Neuronal stem cell (in vitro differentiated cells): ENCODE measurements at regions not wholly inside any gene's neighbourhood (a gene's known extent, or its start where the extent isn't known, plus 50 kb on each side); places are given as distances from the start of the nearest gene placed in this dataset.
"Not testable (repeated sequence)": the region's sequence is repeated elsewhere in the genome, so short reads cannot be mapped to it uniquely, and the experiment has no call there.

ENCODE experiments used
- DNase-seq: peaks from one replicate; pipeline ENCODE4 v3.0.0-alpha.2; 2013; ENCODE audit warnings: low spot score
- H2AFZ ChIP-seq: one replicate; pipeline ENCODE4 v1.6.1; 2013; ENCODE audit warnings: mild to moderate bottlenecking, low read length, inconsistent platforms
- H2AK5ac ChIP-seq: 2 replicates; pipeline ENCODE4 v1.6.1; 2013; ENCODE audit warnings: low read depth, mild to moderate bottlenecking, inconsistent platforms, low read length, moderate library complexity, mixed read lengths
- H2BK120ac ChIP-seq: 2 replicates; pipeline ENCODE4 v1.6.1; 2013; ENCODE audit warnings: low read depth, mild to moderate bottlenecking, inconsistent platforms, low read length, moderate library complexity, mixed read lengths
- H2BK12ac ChIP-seq: one replicate; pipeline ENCODE4 v1.6.1; 2013; ENCODE audit warnings: low read length, inconsistent platforms
- H2BK15ac ChIP-seq: 2 replicates; pipeline ENCODE4 v1.6.1; 2013; ENCODE audit warnings: mild to moderate bottlenecking, low read length, inconsistent platforms, mixed read lengths
- H2BK5ac ChIP-seq: one replicate; pipeline ENCODE4 v1.6.1; 2013; ENCODE audit warnings: inconsistent platforms, mild to moderate bottlenecking, low read length, moderate library complexity
- H3K14ac ChIP-seq: one replicate; pipeline ENCODE4 v1.6.1; 2013; ENCODE audit warnings: low read length, inconsistent platforms
- H3K18ac ChIP-seq: 2 replicates; pipeline ENCODE4 v1.6.1; 2013; ENCODE audit warnings: low read length, inconsistent platforms
- H3K23ac ChIP-seq: 2 replicates; pipeline ENCODE4 v1.6.1; 2013; ENCODE audit warnings: low read depth, mild to moderate bottlenecking, mixed read lengths, low read length, inconsistent platforms; ENCODE audit not compliant: poor library complexity
- H3K27ac ChIP-seq: replicated peaks from 3 replicates; pipeline ENCODE4 v1.5.1; 2013; ENCODE audit warnings: low read length, inconsistent platforms
- H3K27me3 ChIP-seq, 3 experiments: 2 replicates each; pipeline ENCODE4 v1.6.1; 2013; ENCODE audit warnings: low read length in 3 of 3, mild to moderate bottlenecking in 2 of 3, inconsistent platforms in 1 of 3, low read depth in 1 of 3, mixed read lengths in 1 of 3, moderate library complexity in 1 of 3; ENCODE audit not compliant: control insufficient read depth in 3 of 3, insufficient read depth in 3 of 3
- H3K36me3 ChIP-seq, 2 donors: replicated peaks in 1 of 2; 2 replicates each; pipeline ENCODE4 v1.6.1; 2013; ENCODE audit warnings: low read length in 2 of 2; ENCODE audit not compliant: control insufficient read depth in 2 of 2, insufficient read depth in 2 of 2
- H3K4ac ChIP-seq: 2 replicates; pipeline ENCODE4 v1.6.1; 2013; ENCODE audit warnings: inconsistent platforms, mild to moderate bottlenecking, low read length, moderate library complexity
- H3K4me1 ChIP-seq, 2 donors: 1 replicate in 1 of 2; 2 replicates in 1 of 2; pipeline ENCODE4 v1.6.1; 2013; ENCODE audit warnings: low read length in 2 of 2, low read depth in 1 of 2; ENCODE audit not compliant: control insufficient read depth in 2 of 2, insufficient read depth in 1 of 2
- H3K4me2 ChIP-seq: one replicate; pipeline ENCODE4 v1.6.1; 2013; ENCODE audit warnings: mild to moderate bottlenecking, low read length, inconsistent platforms; ENCODE audit not compliant: insufficient read depth, poor library complexity, severe bottlenecking
- H3K4me3 ChIP-seq, 2 donors: 2 replicates each; pipeline ENCODE4 v1.5.1; 2013; ENCODE audit warnings: low read length in 2 of 2, mild to moderate bottlenecking in 2 of 2, inconsistent platforms in 1 of 2, moderate library complexity in 1 of 2
- H3K79me1 ChIP-seq: one replicate; pipeline ENCODE4 v1.6.1; 2013; ENCODE audit warnings: low read depth, mild to moderate bottlenecking, inconsistent platforms, low read length, moderate library complexity
- H3K9ac ChIP-seq: one replicate; pipeline ENCODE4 v1.6.1; 2013; ENCODE audit warnings: mild to moderate bottlenecking, low read depth, low read length, inconsistent platforms; ENCODE audit not compliant: poor library complexity
- H3K9me3 ChIP-seq, 2 donors: replicated peaks in 1 of 2; 2 replicates each; pipeline versions ENCODE3 to v1.6.1; 2013; ENCODE audit warnings: low read length in 2 of 2, mild to moderate bottlenecking in 2 of 2, inconsistent platforms in 1 of 2, low read depth in 1 of 2, mixed read lengths in 1 of 2, moderate library complexity in 1 of 2; ENCODE audit not compliant: control insufficient read depth in 2 of 2, insufficient read depth in 1 of 2
- H4K8ac ChIP-seq: one replicate; pipeline ENCODE4 v1.6.1; 2013; ENCODE audit warnings: low read depth, mild to moderate bottlenecking, inconsistent platforms, low read length, moderate library complexity
- H4K91ac ChIP-seq: one replicate; pipeline ENCODE4 v1.6.1; 2013; ENCODE audit warnings: low read length, low read depth, mild to moderate bottlenecking, inconsistent platforms; ENCODE audit not compliant: poor library complexity
- WGBS, 2 donors: extraction: QIAGEN DNeasy Blood & Tissue Kit; methylation state at CpG; one replicate each; pipeline ENCODE4 v1.1.7; 2013; ENCODE audit warnings: missing lambda C conversion rate in 2 of 2, mixed read lengths in 1 of 2; ENCODE audit not compliant: insufficient read length in 2 of 2, insufficient replicate concordance in 1 of 2; ENCODE audit errors: extremely low coverage in 2 of 2; 5-methylcytosine and 5-hydroxymethylcytosine counted together

GRCh38 chr4:187744911-187745310 is 250.7 kb upstream of the ZFP42 start:
- Histone ChIP-seq H4K91ac (no peak overlapping the region), H3K14ac (no peak overlapping the region), H3K36me3 (no peaks in the 10 kb centered on the region), H2BK15ac (no peak overlapping the region), H3K18ac (no peak overlapping the region), H3K9me3 (no peaks in the 10 kb centered on the region), H3K4me3 (no peak overlapping the region), H2BK12ac (no peak overlapping the region), H2BK5ac (no peak overlapping the region), H3K27me3 (no peaks in the 10 kb centered on the region), H3K9ac (no peak overlapping the region), H3K4ac (no peak overlapping the region), H3K23ac (no peak overlapping the region), H3K4me1 (no peaks in the 10 kb centered on the region), H3K4me2 (no peak overlapping the region), H4K8ac (no peak overlapping the region), H3K79me1 (no peaks in the 10 kb centered on the region), H3K27ac (no peak overlapping the region), H2AFZ (no peak overlapping the region), H2AK5ac (no peak overlapping the region), H2BK120ac (no peak overlapping the region)
- WGBS, 2 donors: no CpG with 5 or more reads among the region's 10 CpGs
- no peak for DNase-seq

- not testable (repeated sequence) for H3K27ac ChIP-seq, H2AFZ ChIP-seq, H2AK5ac ChIP-seq, H3K79me1 ChIP-seq, H2BK15ac ChIP-seq, H3K18ac ChIP-seq, H3K4me3 ChIP-seq, H3K9me3 ChIP-seq, H3K36me3 ChIP-seq, H3K23ac ChIP-seq, H3K4me2 ChIP-seq, H3K14ac ChIP-seq, H2BK120ac ChIP-seq, H4K8ac ChIP-seq, DNase-seq, H3K4ac ChIP-seq, H2BK5ac ChIP-seq, H3K4me1 ChIP-seq, H4K91ac ChIP-seq, H2BK12ac ChIP-seq, H3K9ac ChIP-seq, H3K27me3 ChIP-seq
- WGBS, 2 donors: no CpG with 5 or more reads among the region's 1 CpG
These were observed 244.9 kb upstream of the ZFP42 start for GRCh38 chr4:187750652-187751051.

GRCh38 chr4:187767158-187767557 is 228.4 kb upstream of the ZFP42 start:
- no peak overlapping the region for H3K4ac ChIP-seq
- no peak for DNase-seq
- no peak overlapping the region for H3K14ac ChIP-seq
- H4K8ac ChIP-seq: no peak overlapping the region
- no peak overlapping the region for H3K9ac ChIP-seq
- no peak overlapping the region for H2BK15ac ChIP-seq
- WGBS, 2 donors: no CpG with 5 or more reads among the region's 3 CpGs
- H3K27me3 ChIP-seq: no peaks in the 10 kb centered on the region
- no peaks in the 10 kb centered on the region for H3K36me3 ChIP-seq
- H2AK5ac ChIP-seq: no peak overlapping the region
- H2AFZ ChIP-seq: no peak overlapping the region
- no peak overlapping the region for H3K23ac ChIP-seq
- no peak overlapping the region for H3K18ac ChIP-seq
- H2BK120ac ChIP-seq: no peak overlapping the region
- H3K4me1 ChIP-seq: no peaks in the 10 kb centered on the region
- H3K4me3 ChIP-seq: no peak overlapping the region
- no peak overlapping the region for H4K91ac ChIP-seq
- no peak overlapping the region for H2BK12ac ChIP-seq
- no peak overlapping the region for H2BK5ac ChIP-seq
- no peaks in the 10 kb centered on the region for H3K9me3 ChIP-seq
- no peak overlapping the region for H3K27ac ChIP-seq
- no peak overlapping the region for H3K4me2 ChIP-seq
- H3K79me1 ChIP-seq: no peaks in the 10 kb centered on the region

GRCh38 chr4:187767687-187768086 is 227.9 kb upstream of the ZFP42 start:
- DNase-seq: no peak
- H3K27ac ChIP-seq: no peak overlapping the region
- H2BK15ac ChIP-seq: no peak overlapping the region
- H3K79me1 ChIP-seq: no peaks in the 10 kb centered on the region
- H3K9me3 ChIP-seq: no peaks in the 10 kb centered on the region
- no peak overlapping the region for H3K23ac ChIP-seq
- H3K4me1 ChIP-seq: no peaks in the 10 kb centered on the region
- no peak overlapping the region for H2AK5ac ChIP-seq
- no peak overlapping the region for H3K9ac ChIP-seq
- no peak overlapping the region for H4K8ac ChIP-seq
- no peaks in the 10 kb centered on the region for H3K36me3 ChIP-seq
- H3K4ac ChIP-seq: no peak overlapping the region
- no peak overlapping the region for H3K18ac ChIP-seq
- H3K4me3 ChIP-seq: no peak overlapping the region
- H2BK120ac ChIP-seq: no peak overlapping the region
- no peak overlapping the region for H2BK12ac ChIP-seq
- H2BK5ac ChIP-seq: no peak overlapping the region
- H3K4me2 ChIP-seq: no peak overlapping the region
- H3K27me3 ChIP-seq: no peaks in the 10 kb centered on the region
- no peak overlapping the region for H3K14ac ChIP-seq
- no peak overlapping the region for H2AFZ ChIP-seq
- H4K91ac ChIP-seq: no peak overlapping the region
